Right lobe of liver (tissue), 4 donors: ENCODE measurements at regions not wholly inside any gene's neighbourhood (a gene's known extent, or its start where the extent isn't known, plus 50 kb on each side); places are given as distances from the start of the nearest gene placed in this dataset.

Experiments
- CTCF ChIP-seq, 4 donors: fragments of 200-600 bp in 3 of 4; fragments of 450-650 bp in 1 of 4; IDR thresholded peaks; one replicate each; pipeline versions ENCODE4 v1.5.1 to v1.8.0; 2016 to 2022; ENCODE audit warnings: antibody characterized with exemption in 4 of 4, mild to moderate bottlenecking in 2 of 4
- POLR2A ChIP-seq: fragments of 450-650 bp; IDR thresholded peaks from one replicate; pipeline ENCODE4 v1.6.1; 2017; ENCODE audit warnings: antibody characterized with exemption, mild to moderate bottlenecking
- donor health status: DM: no; HTN: no; CAD: no.
- donor health status: DM: no; HTN: no; CAD: no.
- donor health status: DM: no; HTN: yes; CAD: no.

GRCh38 chr13:108470921-108471320, 158.5 kb upstream of the MYO16 start:
- TF ChIP-seq POLR2A (no peak), CTCF (IDR thresholded peaks at IDR 0.05) (no peak)
